Right lobe of liver (tissue), 4 donors: ENCODE measurements at regions not wholly inside any gene's neighbourhood (a gene's known extent, or its start where the extent isn't known, plus 50 kb on each side); places are given as distances from the start of the nearest gene placed in this dataset.

Experiments
- CTCF ChIP-seq, 4 donors: fragments of 200-600 bp in 3 of 4; fragments of 450-650 bp in 1 of 4; IDR thresholded peaks; one replicate each; pipeline versions ENCODE4 v1.5.1 to v1.8.0; 2016 to 2022; ENCODE audit warnings: antibody characterized with exemption in 4 of 4, mild to moderate bottlenecking in 2 of 4
- POLR2A ChIP-seq: fragments of 450-650 bp; IDR thresholded peaks from one replicate; pipeline ENCODE4 v1.6.1; 2017; ENCODE audit warnings: antibody characterized with exemption, mild to moderate bottlenecking
- donor health status: DM: no; HTN: no; CAD: no.
- donor health status: DM: no; HTN: no; CAD: no.
- donor health status: DM: no; HTN: yes; CAD: no.

- no peak for TF ChIP-seq CTCF (IDR thresholded peaks at IDR 0.05)
- no peak for TF ChIP-seq POLR2A
Measured at GRCh38 chr3:152607179-152607578, 227.8 kb upstream of the P2RY1 start.
